Liver (tissue), 8 donors: ENCODE measurements at regions not wholly inside any gene's neighbourhood (a gene's known extent, or its start where the extent isn't known, plus 50 kb on each side); places are given as distances from the start of the nearest gene placed in this dataset.

ENCODE experiments used
- DNase-seq: peaks from one replicate; pipeline ENCODE4 v3.0.0-alpha.2; 2017; ENCODE audit warnings: low spot score
- H3K27ac ChIP-seq, 2 donors: one replicate each; pipeline ENCODE4 v1.7.0; 2013; ENCODE audit warnings: inconsistent platforms in 2 of 2, low read length in 2 of 2, control low read depth in 1 of 2, low read depth in 1 of 2, mild to moderate bottlenecking in 1 of 2
- H3K27me3 ChIP-seq, 4 donors: one replicate each; pipeline versions ENCODE4 v1.6.1 to v1.7.0; 2013; ENCODE audit warnings: low read length in 3 of 4, inconsistent platforms in 1 of 4, mild to moderate bottlenecking in 1 of 4, moderate library complexity in 1 of 4; ENCODE audit not compliant: control insufficient read depth in 4 of 4, insufficient read depth in 4 of 4
- H3K36me3 ChIP-seq, 4 donors: one replicate each; pipeline versions ENCODE4 v1.6.1 to v1.7.0; 2013; ENCODE audit warnings: low read length in 3 of 4, mild to moderate bottlenecking in 3 of 4, low read depth in 1 of 4, moderate library complexity in 1 of 4; ENCODE audit not compliant: control insufficient read depth in 4 of 4, insufficient read depth in 3 of 4
- H3K4me1 ChIP-seq, 4 donors: one replicate each; pipeline versions ENCODE4 v1.6.1 to v1.7.0; 2013; ENCODE audit warnings: low read length in 3 of 4, mild to moderate bottlenecking in 3 of 4, moderate library complexity in 1 of 4; ENCODE audit not compliant: control insufficient read depth in 4 of 4, insufficient read depth in 4 of 4
- H3K4me3 ChIP-seq, 3 donors: one replicate each; pipeline versions ENCODE4 v1.6.1 to v1.7.0; 2013; ENCODE audit warnings: low read length in 3 of 3, control low read depth in 1 of 3, low read depth in 1 of 3, mild to moderate bottlenecking in 1 of 3
- H3K9ac ChIP-seq, 2 donors: one replicate each; pipeline ENCODE4 v1.7.0; 2013; ENCODE audit warnings: low read length in 2 of 2, mild to moderate bottlenecking in 2 of 2, moderate library complexity in 2 of 2, control low read depth in 1 of 2, low read depth in 1 of 2
- H3K9me3 ChIP-seq, 4 donors: one replicate each; pipeline versions ENCODE4 v1.6.1 to v1.7.0; 2013; ENCODE audit warnings: low read length in 3 of 4; ENCODE audit not compliant: control insufficient read depth in 4 of 4
- ATF3 ChIP-seq: IDR thresholded peaks from 2 replicates; pipeline ENCODE4 v1.6.1; 2016; ENCODE audit warnings: antibody characterized with exemption
- EGR1 ChIP-seq, 2 donors: IDR thresholded peaks; 2 replicates each; pipeline ENCODE4 v1.6.1; 2016 to 2018; ENCODE audit warnings: antibody characterized with exemption in 2 of 2, low read depth in 2 of 2
- FOXA1 ChIP-seq: IDR thresholded peaks from 2 replicates; pipeline ENCODE4 v1.6.1; 2016; ENCODE audit warnings: antibody characterized with exemption
- FOXA2 ChIP-seq: IDR thresholded peaks from 2 replicates; pipeline ENCODE4 v1.6.1; 2016; ENCODE audit warnings: antibody characterized with exemption
- GABPA ChIP-seq, 2 donors: IDR thresholded peaks in 1 of 2; conservative IDR thresholded peaks in 1 of 2; 2 replicates each; pipeline ENCODE4 v1.6.1; 2016; ENCODE audit warnings: antibody characterized with exemption in 2 of 2, mild to moderate bottlenecking in 1 of 2, moderate library complexity in 1 of 2
- HNF4A ChIP-seq, 2 donors: conservative IDR thresholded peaks; 2 replicates each; pipeline ENCODE4 v1.6.1; 2016; ENCODE audit warnings: antibody characterized with exemption in 2 of 2, mild to moderate bottlenecking in 2 of 2
- HNF4G ChIP-seq: IDR thresholded peaks from 2 replicates; pipeline ENCODE4 v1.6.1; 2016; ENCODE audit warnings: antibody characterized with exemption
- JUND ChIP-seq, 2 donors: IDR thresholded peaks; 2 replicates each; pipeline ENCODE4 v1.6.1; 2016; ENCODE audit warnings: antibody characterized with exemption in 2 of 2
- MAX ChIP-seq: IDR thresholded peaks from 2 replicates; pipeline ENCODE4 v1.6.1; 2016; ENCODE audit warnings: antibody characterized with exemption
- NR2F2 ChIP-seq: IDR thresholded peaks from 2 replicates; pipeline ENCODE4 v1.6.1; 2016; ENCODE audit warnings: antibody characterized with exemption
- RAD21 ChIP-seq, 2 donors: IDR thresholded peaks; 2 replicates each; pipeline ENCODE4 v1.6.1; 2016; ENCODE audit warnings: antibody characterized with exemption in 2 of 2, mild to moderate bottlenecking in 2 of 2
- REST ChIP-seq: IDR thresholded peaks from 2 replicates; pipeline ENCODE4 v1.6.1; 2016; ENCODE audit warnings: antibody characterized with exemption, mild to moderate bottlenecking
- RXRA ChIP-seq, 2 donors: IDR thresholded peaks; 2 replicates each; pipeline ENCODE4 v1.6.1; 2017 to 2018; ENCODE audit warnings: antibody characterized with exemption in 2 of 2, mild to moderate bottlenecking in 1 of 2
- TAF1 ChIP-seq: conservative IDR thresholded peaks from 2 replicates; pipeline ENCODE4 v1.6.1; 2016; ENCODE audit warnings: antibody characterized with exemption, mild to moderate bottlenecking
- YY1 ChIP-seq: IDR thresholded peaks from 2 replicates; pipeline ENCODE4 v1.6.1; 2016; ENCODE audit warnings: antibody characterized with exemption, mild to moderate bottlenecking
- ZBTB33 ChIP-seq: IDR thresholded peaks from 2 replicates; pipeline ENCODE4 v1.6.1; 2016; ENCODE audit warnings: antibody characterized with exemption
- WGBS: extraction: QIAGEN DNeasy Blood & Tissue Kit; methylation state at CpG from one replicate; pipeline ENCODE4 v1.1.7; 2013; 5-methylcytosine and 5-hydroxymethylcytosine counted together
- TF ChIP-seq, protein P1 (sequence below): fragments of 150-350 bp; IDR thresholded peaks from 2 replicates; pipeline ENCODE4 v1.5.1; 2017; ENCODE audit warnings: improper control_type of control experiment, low read depth, low read length; ENCODE audit not compliant: missing input control
- donor health status: healthy.
- donor health status: healthy.
- donor health status: healthy.
- donor health status: healthy.
- donor health status: healthy.

DNA sequence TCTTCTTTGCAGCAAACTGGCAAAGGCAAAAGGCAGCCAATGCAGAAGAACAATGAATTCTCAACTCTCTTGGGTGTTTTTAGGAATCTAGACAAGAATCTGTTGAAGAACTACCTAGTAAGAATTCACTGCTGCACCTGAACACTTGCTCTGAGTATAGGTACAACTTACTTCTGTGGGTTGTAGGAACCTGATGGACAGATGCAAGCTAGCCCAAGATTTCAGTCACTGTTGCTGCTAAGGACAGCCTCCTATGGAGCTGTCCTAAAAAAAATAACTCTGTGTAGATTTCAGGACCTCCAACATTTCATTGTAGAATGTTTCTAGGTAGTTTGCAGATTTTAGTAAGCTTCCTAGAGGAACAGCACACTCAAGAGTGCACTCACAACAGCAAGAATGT, 363.5 kb downstream of the CBLN2 start:
- no peak overlapping the region for H3K27ac ChIP-seq
- H3K27me3 ChIP-seq, result no peaks in the 10 kb centered on the region
- peaks cover 0 to 7% (median 4%) of the 10 kb centered on the region in 4 donors for H3K9me3 ChIP-seq
- H3K36me3 ChIP-seq, result no peaks in the 10 kb centered on the region
- H3K4me1 ChIP-seq, result no peaks in the 10 kb centered on the region
- DNase-seq, result no peak
- no peak overlapping the region for H3K9ac ChIP-seq
- no peak overlapping the region for H3K4me3 ChIP-seq
- no peak for TF ChIP-seq FOXA2
- TF ChIP-seq MAX, result no peak
- no peak for TF ChIP-seq FOXA1
- no peak for TF ChIP-seq HNF4G
- TF ChIP-seq ATF3, result no peak
- no peak for TF ChIP-seq RAD21 (IDR thresholded peaks at IDR 0.05)

DNA sequence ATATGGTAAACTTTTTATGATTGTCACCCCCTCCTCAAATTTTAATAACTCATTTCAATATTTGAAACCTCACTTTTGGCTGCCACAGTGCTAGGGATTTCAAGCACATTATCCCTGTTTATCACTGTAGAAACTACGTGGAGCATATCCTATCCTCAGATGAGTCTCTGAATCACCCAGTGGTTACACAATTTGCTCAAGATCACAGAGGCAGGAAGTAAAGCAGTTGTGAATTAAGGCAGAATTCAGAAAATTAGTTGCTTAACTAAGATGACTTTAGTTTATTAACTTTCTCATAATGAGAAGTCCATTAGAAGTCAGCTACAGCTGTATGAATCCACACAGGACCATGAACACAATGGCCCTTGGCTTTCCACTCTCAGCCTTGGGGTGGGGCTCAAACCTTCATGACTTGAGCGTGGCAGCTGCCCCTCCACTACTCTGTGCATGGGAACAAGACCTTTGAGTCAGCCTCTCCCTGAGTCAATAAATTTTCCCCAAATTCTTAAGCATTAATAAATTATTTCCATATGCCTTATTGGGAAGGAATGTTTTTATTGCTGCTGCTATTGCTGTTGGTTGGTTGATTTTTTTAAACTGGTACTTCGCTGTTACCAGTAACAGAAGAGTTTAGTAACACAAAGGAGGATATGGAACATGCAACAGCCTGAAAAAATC, 369.0 kb downstream of the CBLN2 start:
- TF ChIP-seq ATF3, result no peak
- TF ChIP-seq TAF1, result no peak
- TF ChIP-seq RAD21 (IDR thresholded peaks at IDR 0.05), result no peak
- TF ChIP-seq HNF4A (conservative IDR thresholded peaks at IDR 0.05), result no peak
- no peak for TF ChIP-seq GABPA (IDR thresholded peaks at IDR 0.05 in 1 of 2, conservative IDR thresholded peaks at IDR 0.05 in 1 of 2)
- no peak for TF ChIP-seq MAX
- TF ChIP-seq, protein P1, sequence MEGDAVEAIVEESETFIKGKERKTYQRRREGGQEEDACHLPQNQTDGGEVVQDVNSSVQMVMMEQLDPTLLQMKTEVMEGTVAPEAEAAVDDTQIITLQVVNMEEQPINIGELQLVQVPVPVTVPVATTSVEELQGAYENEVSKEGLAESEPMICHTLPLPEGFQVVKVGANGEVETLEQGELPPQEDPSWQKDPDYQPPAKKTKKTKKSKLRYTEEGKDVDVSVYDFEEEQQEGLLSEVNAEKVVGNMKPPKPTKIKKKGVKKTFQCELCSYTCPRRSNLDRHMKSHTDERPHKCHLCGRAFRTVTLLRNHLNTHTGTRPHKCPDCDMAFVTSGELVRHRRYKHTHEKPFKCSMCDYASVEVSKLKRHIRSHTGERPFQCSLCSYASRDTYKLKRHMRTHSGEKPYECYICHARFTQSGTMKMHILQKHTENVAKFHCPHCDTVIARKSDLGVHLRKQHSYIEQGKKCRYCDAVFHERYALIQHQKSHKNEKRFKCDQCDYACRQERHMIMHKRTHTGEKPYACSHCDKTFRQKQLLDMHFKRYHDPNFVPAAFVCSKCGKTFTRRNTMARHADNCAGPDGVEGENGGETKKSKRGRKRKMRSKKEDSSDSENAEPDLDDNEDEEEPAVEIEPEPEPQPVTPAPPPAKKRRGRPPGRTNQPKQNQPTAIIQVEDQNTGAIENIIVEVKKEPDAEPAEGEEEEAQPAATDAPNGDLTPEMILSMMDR, result no peak
- no peak for TF ChIP-seq JUND (IDR thresholded peaks at IDR 0.05)
- no peak for TF ChIP-seq YY1
- no peak for TF ChIP-seq FOXA1
- no peak for TF ChIP-seq HNF4G
- no peak for TF ChIP-seq RXRA (IDR thresholded peaks at IDR 0.05)
- TF ChIP-seq REST, result no peak
- no peak for TF ChIP-seq EGR1 (IDR thresholded peaks at IDR 0.05; ENCODE audit: low read depth in 2 of 2)
- no peak for TF ChIP-seq ZBTB33
- no peak for TF ChIP-seq NR2F2
- Histone ChIP-seq H3K27ac (no peak overlapping the region), H3K27me3 (no peaks in the 10 kb centered on the region), H3K36me3 (no peaks in the 10 kb centered on the region), H3K9ac (no peak overlapping the region), H3K9me3 (peaks cover 0 to 3% (median 0%) of the 10 kb centered on the region in 4 donors), H3K4me1 (no peaks in the 10 kb centered on the region), H3K4me3 (no peak overlapping the region)
- no peak for DNase-seq
- 61% methylated on average over 3 of the region's 3 CpGs for WGBS
